Panc1 (cell line): ENCODE measurements at regions not wholly inside any gene's neighbourhood (a gene's known extent, or its start where the extent isn't known, plus 50 kb on each side); places are given as distances from the start of the nearest gene placed in this dataset.

Source experiments
- ATAC-seq: fragments of 200-7000 bp; cut with Tn5 transposase; 2 replicates; pipeline ENCODE4 v1.9.1; 2020; ENCODE audit warnings: mild to moderate bottlenecking, moderate library complexity
- BruUV-seq: library from RNA; stranded (reverse); fragments of 400-500 nt; replicated peaks from 2 replicates; lab custom pipeline; 2021; lab: Mats Ljungman, UMichigan
- CTCF ChIA-PET: fragments of 300-600 bp; sonication (Branson Sonifier 250); formaldehyde crosslinking; loops from one replicate; lab custom pipeline; 2022; ENCODE audit warnings: antibody characterized with exemption; lab: Charles Lee
- POLR2A ChIA-PET: fragments of 300-600 bp; sonication (Branson Sonifier 250); formaldehyde crosslinking; loops from one replicate; lab custom pipeline; 2022; ENCODE audit warnings: antibody characterized with exemption; lab: Charles Lee
- DNase-seq: peaks from one replicate; pipeline ENCODE4 v3.0.0-alpha.2; 2010; ENCODE audit warnings: low read depth, low spot score
- H3K27ac ChIP-seq: 2 replicates; pipeline ENCODE4 v1.5.1; 2011; ENCODE audit warnings: mild to moderate bottlenecking, low read length, inconsistent platforms
- H3K27me3 ChIP-seq: fragments of 200-500 bp; sonication (Bioruptor generic); 2 replicates; pipeline ENCODE4 v1.6.0; 2014; ENCODE audit warnings: low read length, inconsistent platforms; ENCODE audit not compliant: control insufficient read depth, insufficient read depth
- H3K36me3 ChIP-seq: fragments of 200-500 bp; sonication (Bioruptor generic); 2 replicates; pipeline ENCODE4 v1.5.1; 2014; ENCODE audit warnings: inconsistent platforms, mild to moderate bottlenecking, low read length, moderate library complexity; ENCODE audit not compliant: control insufficient read depth, insufficient read depth
- H3K4me1 ChIP-seq: 2 replicates; pipeline ENCODE4 v1.5.1; 2011; ENCODE audit warnings: inconsistent platforms, mild to moderate bottlenecking, low read length, moderate library complexity; ENCODE audit not compliant: control insufficient read depth, insufficient read depth
- H3K4me3 ChIP-seq, 2 experiments: 2 replicates each; pipeline ENCODE4 v1.5.1; 2011 to 2012; ENCODE audit warnings: low read depth in 2 of 2, low read length in 2 of 2, mild to moderate bottlenecking in 2 of 2, inconsistent platforms in 1 of 2, moderate library complexity in 1 of 2
- H3K9me3 ChIP-seq: fragments of 200-500 bp; sonication (Bioruptor generic); 2 replicates; pipeline ENCODE4 v1.5.1; 2014; ENCODE audit warnings: low read depth, mild to moderate bottlenecking, inconsistent platforms, low read length, moderate library complexity; ENCODE audit not compliant: control insufficient read depth, insufficient read depth
- CTCF ChIP-seq: fragments of 450-650 bp; IDR thresholded peaks from 2 replicates; pipeline ENCODE4 v1.5.1; 2017; ENCODE audit warnings: mild to moderate bottlenecking
- POLR2AphosphoS5 ChIP-seq: IDR thresholded peaks from 2 replicates; pipeline ENCODE4 v1.6.1; 2012; ENCODE audit warnings: mild to moderate bottlenecking, low read depth, low read length, moderate library complexity
- REST ChIP-seq, 2 experiments: IDR thresholded peaks; 2 replicates each; pipeline ENCODE4 v1.6.1; 2011 to 2012; ENCODE audit warnings: low read depth in 2 of 2, control low read depth in 1 of 2, low read length in 1 of 2, mild to moderate bottlenecking in 1 of 2, moderate library complexity in 1 of 2; ENCODE audit not compliant: insufficient read depth in 1 of 2
- SIN3A ChIP-seq: IDR thresholded peaks from 2 replicates; pipeline ENCODE4 v1.6.1; 2012; ENCODE audit warnings: low read depth, mild to moderate bottlenecking, low read length, moderate library complexity, borderline replicate concordance; ENCODE audit not compliant: insufficient read depth
- TCF7L2 ChIP-seq: IDR thresholded peaks from 2 replicates; pipeline ENCODE4 v1.6.1; 2011; ENCODE audit warnings: mild to moderate bottlenecking, low read depth, low read length, inconsistent platforms
- in situ Hi-C: cut with HindIII; loops from 2 replicates; pipeline ENCODE4 v1.10.0; 2016; ENCODE audit warnings: low sequenced_read_pairs, low pct_unique_long_range_greater_than_20kb
- intact Hi-C: fragments of 100-400 bp; cut with micrococcal nuclease; formaldehyde crosslinking; loops from one replicate; pipeline ENCODE4 v1.10.0; 2022; ENCODE audit not compliant: unreplicated experiment

DNA sequence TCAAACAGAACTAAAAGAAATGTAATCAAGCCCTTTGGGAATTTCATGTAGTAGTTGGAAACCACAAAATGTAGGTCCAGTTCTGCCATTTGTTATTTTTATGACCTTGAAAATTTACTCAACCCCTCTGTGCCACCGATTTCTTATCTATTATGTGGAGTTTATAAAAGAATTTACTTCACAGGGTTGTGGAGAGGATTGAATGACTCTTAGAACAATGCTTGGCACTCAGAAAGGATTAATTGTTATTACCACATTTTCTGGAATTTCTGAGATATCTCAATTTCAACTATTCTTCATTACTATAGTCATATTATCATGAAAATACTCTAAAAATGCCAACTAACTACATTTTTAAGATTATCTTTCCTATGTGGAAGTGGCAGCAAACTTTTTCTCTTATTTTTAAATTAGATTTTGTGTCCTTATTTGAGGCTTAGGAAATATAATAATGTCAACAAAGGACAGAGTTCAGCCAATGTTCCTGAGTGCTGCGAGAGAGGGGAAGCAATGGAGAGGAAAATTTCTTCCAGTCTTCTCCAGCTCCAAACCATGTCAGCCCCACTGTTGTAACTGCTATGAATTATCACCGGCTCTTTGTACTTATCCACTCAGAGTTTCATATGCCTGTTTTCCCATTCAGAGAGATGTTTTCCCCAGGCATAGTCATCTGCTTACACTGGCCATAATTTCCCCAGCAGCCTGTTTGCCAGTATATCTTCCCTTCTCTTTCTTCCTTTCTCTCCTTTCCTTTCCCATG lies 525.6 kb downstream of the SPATA31D1 start:
- Histone ChIP-seq H3K4me1 (no peaks in the 10 kb centered on the region), H3K36me3 (no peaks in the 10 kb centered on the region), H3K4me3 (no peak overlapping the region), H3K27ac (no peak overlapping the region), H3K9me3 (no peaks in the 10 kb centered on the region), H3K27me3 (no peaks in the 10 kb centered on the region)
- TF ChIP-seq REST (IDR thresholded peaks at IDR 0.05; ENCODE audit: insufficient read depth in 1 of 2, low read depth in 2 of 2, low read length in 1 of 2): no peak
- no peak for TF ChIP-seq CTCF
- TF ChIP-seq SIN3A: no peak
- no peak for TF ChIP-seq POLR2AphosphoS5
- no peak for TF ChIP-seq TCF7L2
- ChIA-PET CTCF (no interaction called here), POLR2A (no interaction called here)
- ATAC-seq (no peak), DNase-seq (no peak)
- in situ Hi-C loops (no loop called here), intact Hi-C loops (no loop called here)
- no TSS peak for BruUV-seq

- in situ Hi-C loops (no loop called here), intact Hi-C loops (no loop called here)
- CTCF ChIA-PET: no interaction called here
- Histone ChIP-seq H3K4me3 (no peak overlapping the region), H3K9me3 (no peaks in the 10 kb centered on the region), H3K27ac (no peak overlapping the region), H3K27me3 (no peaks in the 10 kb centered on the region), H3K36me3 (no peaks in the 10 kb centered on the region), H3K4me1 (no peaks in the 10 kb centered on the region)
- TF ChIP-seq TCF7L2 (no peak), POLR2AphosphoS5 (no peak), CTCF (no peak), REST (IDR thresholded peaks at IDR 0.05; ENCODE audit: insufficient read depth in 1 of 2, low read depth in 2 of 2, low read length in 1 of 2) (no peak), SIN3A (no peak)
- ATAC-seq: no peak
- no TSS peak for BruUV-seq
- POLR2A ChIA-PET: no interaction called here
- no peak for DNase-seq
Measured at GRCh38 chr9:82518868-82519267, 530.3 kb downstream of the SPATA31D1 start.
